Hepatic stellate cell (primary cell): ENCODE measurements at regions not wholly inside any gene's neighbourhood (a gene's known extent, or its start where the extent isn't known, plus 50 kb on each side); places are given as distances from the start of the nearest gene placed in this dataset.

ENCODE experiments used
- DNase-seq: peaks from one replicate; pipeline ENCODE4 v3.0.0; 2011; ENCODE audit warnings: low spot score

GRCh38 chr12:68557011-68557730 is 53.5 kb upstream of the RAP1B start:
- DNase-seq, result peak; percentile 78

GRCh38 chr12:68559246-68559645 is 51.5 kb upstream of the RAP1B start:
- no peak for DNase-seq

GRCh38 chr12:68559984-68560850 is 50.5 kb upstream of the RAP1B start:
- no peak for DNase-seq

GRCh38 chr12:68560851-68561422 is 49.8 kb upstream of the RAP1B start:
- DNase-seq, result no peak
